Omental fat pad (tissue), 3 donors: ENCODE measurements at regions not wholly inside any gene's neighbourhood (a gene's known extent, or its start where the extent isn't known, plus 50 kb on each side); places are given as distances from the start of the nearest gene placed in this dataset.

Experiments
- ATAC-seq: fragments of 150-250 bp; one replicate; pipeline ENCODE4 v1.9.1; 2016; ENCODE audit warnings: mild to moderate bottlenecking, moderate library complexity; ENCODE audit not compliant: low FRiP score
- DNase-seq: peaks from one replicate; pipeline ENCODE4 v3.0.0-alpha.2; 2019; ENCODE audit warnings: low spot score
- TF ChIP-seq, protein P1 (sequence below), 3 donors: fragments of 450-650 bp; IDR thresholded peaks; one replicate each; pipeline ENCODE4 v1.5.1; 2016 to 2017; ENCODE audit warnings: antibody characterized with exemption in 3 of 3, mild to moderate bottlenecking in 3 of 3, moderate library complexity in 2 of 3

DNA sequence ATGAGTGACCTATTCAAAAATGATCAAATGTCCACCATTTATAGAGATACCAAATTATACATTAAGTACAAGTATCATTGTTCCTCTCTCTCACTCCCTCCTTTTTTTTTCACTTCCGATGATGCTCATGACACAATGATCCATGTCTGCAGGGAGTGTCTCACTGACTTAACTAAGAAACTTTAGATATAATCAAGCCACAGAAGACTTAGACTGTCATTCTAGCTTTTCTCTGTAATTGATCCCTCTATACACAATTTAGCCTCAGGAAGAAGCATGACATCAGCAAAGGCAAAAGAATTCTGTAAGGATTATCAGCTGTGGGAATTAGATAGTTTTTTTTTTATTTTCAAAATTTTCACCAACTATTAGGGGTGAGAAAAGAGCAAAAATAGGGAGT lies 734.9 kb upstream of the PCDH9 start:
- DNase-seq (no peak), ATAC-seq (no peak)
- TF ChIP-seq, protein P1, sequence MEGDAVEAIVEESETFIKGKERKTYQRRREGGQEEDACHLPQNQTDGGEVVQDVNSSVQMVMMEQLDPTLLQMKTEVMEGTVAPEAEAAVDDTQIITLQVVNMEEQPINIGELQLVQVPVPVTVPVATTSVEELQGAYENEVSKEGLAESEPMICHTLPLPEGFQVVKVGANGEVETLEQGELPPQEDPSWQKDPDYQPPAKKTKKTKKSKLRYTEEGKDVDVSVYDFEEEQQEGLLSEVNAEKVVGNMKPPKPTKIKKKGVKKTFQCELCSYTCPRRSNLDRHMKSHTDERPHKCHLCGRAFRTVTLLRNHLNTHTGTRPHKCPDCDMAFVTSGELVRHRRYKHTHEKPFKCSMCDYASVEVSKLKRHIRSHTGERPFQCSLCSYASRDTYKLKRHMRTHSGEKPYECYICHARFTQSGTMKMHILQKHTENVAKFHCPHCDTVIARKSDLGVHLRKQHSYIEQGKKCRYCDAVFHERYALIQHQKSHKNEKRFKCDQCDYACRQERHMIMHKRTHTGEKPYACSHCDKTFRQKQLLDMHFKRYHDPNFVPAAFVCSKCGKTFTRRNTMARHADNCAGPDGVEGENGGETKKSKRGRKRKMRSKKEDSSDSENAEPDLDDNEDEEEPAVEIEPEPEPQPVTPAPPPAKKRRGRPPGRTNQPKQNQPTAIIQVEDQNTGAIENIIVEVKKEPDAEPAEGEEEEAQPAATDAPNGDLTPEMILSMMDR (IDR thresholded peaks at IDR 0.05): no peak

DNA sequence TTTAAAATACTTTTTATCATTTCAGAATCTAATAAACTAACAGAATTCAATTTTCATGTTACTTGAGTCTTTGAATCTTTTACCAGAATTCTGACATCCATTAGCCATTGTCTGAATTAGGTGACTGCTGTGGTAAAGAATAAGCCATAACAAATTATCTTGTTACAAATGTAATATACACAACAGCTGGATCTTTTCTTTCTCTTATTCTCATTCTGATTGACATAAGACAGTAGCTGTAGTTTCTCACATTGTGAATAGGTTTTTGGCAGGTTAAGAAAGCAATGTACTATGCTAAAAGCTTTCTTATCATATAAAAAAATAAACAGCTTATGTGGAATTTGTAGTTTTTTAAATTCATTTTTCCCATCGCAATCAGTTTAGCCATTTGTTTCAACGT lies 734.0 kb upstream of the PCDH9 start:
- TF ChIP-seq, protein P1 (IDR thresholded peaks at IDR 0.05): no peak
- DNase-seq (no peak), ATAC-seq (no peak)

DNA sequence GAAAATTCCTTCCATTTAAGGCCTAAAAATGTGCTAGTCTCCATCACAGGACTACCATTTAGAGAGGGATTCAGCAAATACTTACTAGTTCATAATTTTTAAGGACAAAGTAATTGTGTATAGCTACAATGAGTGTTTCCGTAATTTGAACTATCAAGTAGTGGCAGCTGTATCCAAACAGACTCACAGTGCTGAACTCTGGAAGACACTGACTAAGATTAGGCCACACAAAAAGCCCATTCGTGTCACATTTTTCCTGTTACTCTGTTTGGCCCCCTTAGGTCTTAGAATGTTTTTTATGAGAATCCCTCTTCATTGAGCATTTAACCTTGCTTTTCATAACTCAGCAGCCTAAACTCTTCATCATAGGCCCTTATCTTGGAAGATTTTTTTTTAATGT lies 731.2 kb upstream of the PCDH9 start:
- ATAC-seq: no peak
- DNase-seq: no peak
- TF ChIP-seq, protein P1 (IDR thresholded peaks at IDR 0.05): no peak

DNA sequence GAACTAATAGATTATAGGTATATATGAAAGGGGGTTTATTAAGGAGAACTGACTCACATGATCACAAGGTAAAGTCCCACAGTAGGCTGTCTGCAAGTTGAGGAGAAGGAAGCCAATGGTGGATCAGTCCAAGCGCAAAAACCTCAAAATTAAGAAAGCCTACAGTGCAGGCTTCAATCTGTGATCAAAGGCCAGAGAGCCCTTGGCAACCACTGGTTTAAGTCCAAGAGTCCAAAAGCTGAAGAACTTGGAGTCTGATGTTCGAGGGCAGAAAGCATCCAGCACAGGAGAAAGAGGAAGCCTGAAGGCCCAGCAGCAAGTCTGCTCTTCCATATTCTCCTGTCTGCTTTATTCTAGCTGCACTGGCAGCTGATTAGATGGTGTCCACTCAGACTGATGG lies 721.3 kb upstream of the PCDH9 start:
- DNase-seq: no peak
- TF ChIP-seq, protein P1 (IDR thresholded peaks at IDR 0.05): no peak
- no peak for ATAC-seq

DNA sequence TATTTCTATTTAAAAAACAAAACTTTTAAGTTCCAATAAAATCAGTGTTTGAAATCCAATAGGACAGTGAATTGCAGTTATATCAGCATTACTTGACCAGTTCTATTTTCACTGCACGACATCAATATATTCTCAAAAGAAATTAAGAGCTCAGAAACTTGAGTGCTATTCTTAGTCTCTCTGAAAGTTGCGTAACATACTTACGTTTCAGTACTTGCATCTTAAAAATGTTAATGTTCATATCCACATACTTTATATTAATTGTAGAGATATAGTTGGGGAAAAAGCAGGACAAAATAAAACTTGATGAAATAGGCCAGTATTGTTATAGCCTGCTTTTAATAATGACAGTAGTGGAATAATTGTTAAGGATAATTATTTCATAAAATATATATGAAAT lies 720.5 kb upstream of the PCDH9 start:
- DNase-seq (no peak), ATAC-seq (no peak)
- TF ChIP-seq, protein P1 (IDR thresholded peaks at IDR 0.05): no peak

DNA sequence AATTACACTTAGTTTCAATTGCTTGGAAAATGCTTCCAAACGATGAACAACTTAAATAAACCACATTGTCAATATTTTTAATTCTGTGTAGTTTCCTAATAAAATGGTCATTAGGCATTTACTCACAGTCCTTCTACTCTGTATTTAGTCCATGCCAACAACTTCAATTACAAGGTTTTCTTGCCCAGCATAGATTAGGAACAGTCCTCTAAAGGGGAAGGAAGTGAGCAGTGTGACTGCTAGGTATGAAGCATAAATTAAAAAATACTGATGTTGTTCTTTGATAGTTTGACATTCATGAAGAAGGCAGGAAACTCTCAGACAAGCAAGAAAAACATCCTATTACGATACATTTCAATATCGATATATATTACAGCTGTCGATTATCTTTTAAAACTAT lies 716.0 kb upstream of the PCDH9 start:
- no peak for ATAC-seq
- TF ChIP-seq, protein P1 (IDR thresholded peaks at IDR 0.05): no peak

DNA sequence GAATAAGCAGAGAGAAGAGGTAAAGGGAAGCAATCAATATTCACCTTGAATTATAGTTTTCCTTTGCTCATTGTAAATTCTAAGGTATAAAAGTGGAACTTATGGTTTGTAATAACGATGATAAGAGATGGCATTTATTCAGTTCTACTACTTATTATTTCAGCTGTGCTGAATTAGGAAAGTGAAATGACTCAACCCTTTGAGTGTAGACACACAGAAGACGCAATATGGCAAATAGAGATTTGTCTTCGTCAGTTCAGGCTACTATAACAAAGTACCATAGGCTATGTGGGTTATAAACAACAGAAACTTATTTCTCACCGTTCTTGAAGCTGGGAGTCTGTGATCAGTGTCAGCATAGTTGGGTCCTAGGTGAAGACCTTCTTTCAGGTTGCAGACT lies 713.0 kb upstream of the PCDH9 start:
- TF ChIP-seq, protein P1 (IDR thresholded peaks at IDR 0.05): no peak
- DNase-seq (no peak), ATAC-seq (no peak)

More for the DNA sequence above, 716.0 kb upstream of the PCDH9 start:
- no peak for DNase-seq
